Activated naive CD8-positive, alpha-beta T cell treated with anti-CD3 and anti-CD28 coated beads for 36 hours (primary cell): ENCODE measurements at regions not wholly inside any gene's neighbourhood (a gene's known extent, or its start where the extent isn't known, plus 50 kb on each side); places are given as distances from the start of the nearest gene placed in this dataset.

ENCODE experiments used
- DNase-seq: peaks from one replicate; pipeline ENCODE4 v3.0.0; 2021
- H3K27ac Mint-ChIP-seq: one replicate; pipeline ENCODE4 v1.8.0; 2022; ENCODE audit warnings: mild to moderate bottlenecking, moderate library complexity, mixed read lengths
- H3K27me3 Mint-ChIP-seq: one replicate; pipeline ENCODE4 v1.8.0; 2022; ENCODE audit warnings: mild to moderate bottlenecking, mixed read lengths
- H3K36me3 Mint-ChIP-seq: one replicate; pipeline ENCODE4 v1.8.0; 2021; ENCODE audit warnings: mild to moderate bottlenecking, mixed read lengths
- H3K4me1 Mint-ChIP-seq: one replicate; pipeline ENCODE4 v1.8.0; 2021; ENCODE audit warnings: mixed read lengths
- H3K4me3 Mint-ChIP-seq: one replicate; pipeline ENCODE4 v1.8.0; 2022; ENCODE audit warnings: mild to moderate bottlenecking, moderate library complexity, mixed read lengths
- H3K9me3 Mint-ChIP-seq: one replicate; pipeline ENCODE4 v1.8.0; 2022; ENCODE audit warnings: mixed read lengths

DNA sequence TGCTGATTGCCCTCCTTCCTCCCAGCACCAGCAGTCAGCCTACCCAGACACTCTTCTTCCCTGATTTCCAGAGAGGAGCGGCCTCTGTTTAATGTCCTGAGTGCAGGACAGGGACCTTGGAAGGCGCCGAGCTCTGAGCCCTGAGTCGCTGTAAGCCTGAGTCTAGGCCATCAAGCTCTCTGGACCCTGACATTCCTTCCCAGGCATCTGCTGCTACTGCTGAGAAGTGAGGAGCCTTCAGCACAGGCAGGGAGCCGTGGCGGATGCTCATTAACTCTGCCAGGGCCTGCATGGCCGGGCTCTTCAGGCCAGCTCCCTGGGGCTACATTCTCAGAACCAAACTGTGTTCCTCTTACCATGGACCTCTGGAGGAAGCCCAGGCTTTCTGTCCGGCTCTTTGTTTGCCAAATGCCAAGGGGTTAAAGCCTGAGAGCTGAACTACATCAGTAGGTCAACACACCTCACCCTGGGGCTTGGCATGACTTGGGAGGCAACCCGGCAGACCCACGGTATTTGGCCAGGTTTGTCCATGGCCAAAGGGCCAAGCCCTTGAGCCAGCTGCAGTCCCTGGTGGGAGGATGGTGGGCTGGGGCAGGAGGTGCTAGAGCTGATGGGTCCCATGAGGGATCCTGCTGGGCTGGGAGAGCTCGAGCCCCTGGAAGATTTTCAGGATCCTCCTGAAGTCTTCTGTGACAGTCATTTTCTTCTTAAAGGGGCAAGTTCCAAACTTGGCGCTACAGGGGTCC is 721.4 kb downstream of the BRD1 start:
- Mint-ChIP-seq H3K36me3 (no peaks in the 10 kb centered on the region), H3K27me3 (peaks cover 4% of the 10 kb centered on the region), H3K27ac (no peak overlapping the region), H3K4me3 (no peak overlapping the region), H3K4me1 (no peaks in the 10 kb centered on the region), H3K9me3 (no peaks in the 10 kb centered on the region)
- DNase-seq: no peak

DNA sequence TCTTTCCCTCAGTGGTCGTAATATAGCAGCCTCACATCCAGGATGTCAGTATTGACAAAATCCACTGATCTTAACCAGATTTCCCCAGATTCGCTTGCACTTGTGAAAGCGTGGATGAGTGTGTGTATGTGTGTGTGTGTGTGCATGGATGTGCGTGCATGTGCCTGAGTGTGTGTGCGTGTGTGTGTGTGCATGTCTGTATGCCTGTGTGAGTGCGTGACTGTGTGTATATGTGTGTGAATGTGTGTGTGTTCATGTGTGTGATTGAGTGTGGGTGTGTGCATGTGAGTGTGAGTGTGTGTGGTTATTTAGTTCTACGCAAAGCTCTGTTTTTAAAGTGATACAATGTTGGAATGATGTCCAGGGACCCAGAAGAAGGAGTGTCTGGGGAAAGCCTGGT is 723.2 kb downstream of the BRD1 start:
- Mint-ChIP-seq H3K27me3 (peaks cover 12% of the 10 kb centered on the region), H3K27ac (no peak overlapping the region), H3K4me1 (no peaks in the 10 kb centered on the region), H3K4me3 (no peak overlapping the region), H3K9me3 (no peaks in the 10 kb centered on the region), H3K36me3 (no peaks in the 10 kb centered on the region)
- no peak for DNase-seq

DNA sequence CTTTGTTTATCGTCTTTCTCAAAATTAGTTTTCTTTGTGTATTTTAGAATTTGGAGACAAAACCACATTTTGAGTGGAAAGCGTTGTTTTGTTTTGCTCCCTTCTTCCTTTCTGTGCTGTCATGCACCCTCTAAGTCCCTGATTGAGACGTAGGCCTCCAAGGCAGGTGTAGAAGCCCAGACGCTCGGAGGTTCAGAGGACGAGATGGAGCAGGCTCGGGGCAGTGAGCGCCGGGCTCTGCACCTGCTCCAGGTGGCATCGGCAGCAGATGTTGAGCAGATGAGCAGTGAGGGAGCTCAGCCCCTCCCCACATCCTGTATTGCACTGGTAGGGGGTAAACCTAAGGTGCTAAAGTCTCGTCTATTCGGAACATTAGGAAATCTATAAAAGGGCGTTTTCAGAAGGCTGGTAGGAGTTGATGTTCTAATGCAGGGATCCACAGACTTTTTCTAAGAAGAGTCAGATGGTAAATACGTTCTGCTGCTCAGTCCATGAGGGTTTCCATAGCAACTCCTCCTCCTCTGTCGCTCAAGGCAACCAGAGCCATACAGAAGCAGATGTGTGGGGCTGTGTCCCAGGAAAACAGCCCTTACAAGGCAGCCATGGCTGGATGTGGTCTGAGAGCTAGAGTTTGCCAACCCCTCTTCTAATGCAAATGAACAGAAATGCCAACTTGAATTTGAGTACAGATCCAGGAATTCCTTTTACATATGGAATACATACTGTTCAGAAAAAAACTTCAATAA is 724.2 kb downstream of the BRD1 start:
- Mint-ChIP-seq H3K27me3 (peaks cover 12% of the 10 kb centered on the region), H3K36me3 (no peaks in the 10 kb centered on the region), H3K27ac (no peak overlapping the region), H3K4me1 (no peaks in the 10 kb centered on the region), H3K4me3 (no peak overlapping the region), H3K9me3 (no peaks in the 10 kb centered on the region)
- DNase-seq: no peak

DNA sequence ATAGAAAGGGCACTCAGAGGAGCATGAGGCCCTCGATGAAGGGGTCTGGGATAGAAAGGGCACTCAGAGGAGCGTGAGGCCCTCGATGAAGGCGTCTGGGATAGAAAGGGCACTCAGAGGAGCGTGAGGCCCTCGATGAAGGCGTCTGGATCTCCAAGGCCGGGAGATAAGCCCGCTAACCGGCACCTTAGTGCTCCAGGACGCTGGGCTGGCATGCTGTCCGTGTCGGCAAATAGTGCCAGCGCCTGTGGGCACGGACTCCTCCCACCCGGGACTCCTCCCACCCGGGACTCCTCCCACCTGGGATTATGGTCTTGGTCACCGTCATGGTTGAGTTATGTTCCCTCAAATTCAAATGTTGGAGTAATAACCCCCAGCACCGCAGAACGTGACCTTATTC is 725.3 kb downstream of the BRD1 start:
- no peak overlapping the region for H3K27ac Mint-ChIP-seq
- H3K9me3 Mint-ChIP-seq: no peaks in the 10 kb centered on the region
- no peak for DNase-seq
- H3K27me3 Mint-ChIP-seq: peaks cover 15% of the 10 kb centered on the region
- no peak overlapping the region for H3K4me3 Mint-ChIP-seq
- no peaks in the 10 kb centered on the region for H3K36me3 Mint-ChIP-seq
- H3K4me1 Mint-ChIP-seq: no peaks in the 10 kb centered on the region

DNA sequence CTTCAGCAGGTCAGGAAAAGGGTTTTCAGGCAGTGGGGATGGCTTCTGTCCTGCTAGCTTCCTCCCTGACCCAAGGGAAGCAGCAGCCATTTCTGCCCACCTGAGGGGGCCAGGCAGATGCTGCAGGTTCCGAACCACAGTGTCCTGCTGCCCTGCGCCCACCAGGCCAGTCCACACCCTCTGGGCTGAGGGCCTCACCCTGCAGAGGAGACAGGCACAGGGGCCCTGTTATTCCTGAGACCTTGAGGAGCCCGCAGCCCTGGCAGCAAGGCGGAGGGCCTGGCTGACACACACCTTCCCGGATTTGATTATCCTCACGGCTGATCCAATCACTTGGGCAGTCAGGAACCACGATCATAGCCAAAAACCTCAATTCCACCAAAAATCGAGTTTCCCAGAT is 725.8 kb downstream of the BRD1 start:
- Mint-ChIP-seq H3K4me1 (no peaks in the 10 kb centered on the region), H3K9me3 (no peaks in the 10 kb centered on the region), H3K4me3 (no peak overlapping the region), H3K27me3 (peaks cover 15% of the 10 kb centered on the region), H3K36me3 (no peaks in the 10 kb centered on the region), H3K27ac (no peak overlapping the region)
- DNase-seq: no peak

DNA sequence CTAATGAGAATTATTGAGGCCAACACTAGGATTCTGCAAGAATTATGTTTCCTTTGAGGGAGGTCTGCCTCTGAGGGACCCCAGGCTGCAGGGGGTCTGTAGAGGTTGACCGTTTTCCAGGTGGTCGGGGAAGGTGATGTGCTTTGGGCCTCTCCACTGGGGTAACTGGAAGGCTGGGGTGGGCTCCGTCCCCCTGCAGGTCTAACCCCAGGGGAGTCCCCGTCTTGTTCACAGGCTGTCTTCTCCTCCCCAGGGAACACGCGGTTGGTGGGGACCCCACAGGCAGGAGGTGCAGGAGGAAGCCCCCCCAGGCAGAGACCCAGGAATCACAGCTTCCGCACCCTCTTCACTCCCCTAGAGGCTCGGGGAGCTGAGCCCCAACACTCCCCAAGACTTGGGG is 726.4 kb downstream of the BRD1 start:
- no peaks in the 10 kb centered on the region for H3K9me3 Mint-ChIP-seq
- no peak overlapping the region for H3K4me3 Mint-ChIP-seq
- peaks cover 15% of the 10 kb centered on the region for H3K27me3 Mint-ChIP-seq
- no peaks in the 10 kb centered on the region for H3K4me1 Mint-ChIP-seq
- no peak overlapping the region for H3K27ac Mint-ChIP-seq
- DNase-seq: no peak
- no peaks in the 10 kb centered on the region for H3K36me3 Mint-ChIP-seq

DNA sequence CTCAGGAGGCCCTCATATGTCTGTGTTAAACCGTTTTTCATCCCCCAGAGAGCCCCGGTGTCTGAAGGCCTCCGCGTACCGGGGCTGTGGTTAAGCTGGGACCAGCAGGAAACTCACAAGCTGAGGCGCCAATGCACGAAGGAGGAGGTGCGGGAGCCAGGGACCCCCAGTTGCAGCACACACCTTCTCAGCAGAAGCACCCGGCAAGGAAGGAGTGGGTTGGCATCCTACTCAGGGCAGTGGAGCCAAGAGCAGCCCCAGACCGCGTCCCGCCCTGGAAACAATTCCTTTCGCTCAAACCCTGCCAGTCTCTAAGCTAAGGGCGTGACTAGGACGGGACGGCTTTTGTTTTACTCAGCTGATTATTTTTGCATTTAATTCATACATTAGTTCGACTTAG is 726.9 kb downstream of the BRD1 start:
- Mint-ChIP-seq H3K9me3 (no peaks in the 10 kb centered on the region), H3K36me3 (no peaks in the 10 kb centered on the region), H3K4me1 (no peaks in the 10 kb centered on the region), H3K4me3 (no peak overlapping the region), H3K27ac (no peak overlapping the region), H3K27me3 (peaks cover 15% of the 10 kb centered on the region)
- no peak for DNase-seq

DNA sequence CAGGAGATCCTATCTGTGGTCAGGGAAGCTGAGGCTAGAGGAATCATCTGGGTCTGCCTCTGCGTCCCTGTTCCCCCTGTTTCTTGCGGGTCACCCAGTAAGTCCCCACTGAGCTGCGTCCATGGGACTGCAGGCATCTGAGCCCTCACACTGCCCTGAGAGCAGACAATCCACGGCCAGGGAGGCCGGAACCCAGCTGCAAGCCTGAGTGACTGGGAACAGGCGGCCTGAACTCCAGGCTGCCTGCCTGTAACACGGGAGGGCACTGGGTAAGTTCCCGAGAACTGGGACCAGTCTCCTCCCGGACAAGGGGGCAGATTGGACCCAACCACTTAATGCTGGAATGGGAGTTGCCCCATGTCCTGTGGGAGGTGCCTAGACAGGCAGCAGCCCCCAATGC is 727.4 kb downstream of the BRD1 start:
- DNase-seq: no peak
- Mint-ChIP-seq H3K27ac (no peak overlapping the region), H3K4me3 (no peak overlapping the region), H3K36me3 (no peaks in the 10 kb centered on the region), H3K4me1 (no peaks in the 10 kb centered on the region), H3K9me3 (no peaks in the 10 kb centered on the region), H3K27me3 (peaks cover 15% of the 10 kb centered on the region)

DNA sequence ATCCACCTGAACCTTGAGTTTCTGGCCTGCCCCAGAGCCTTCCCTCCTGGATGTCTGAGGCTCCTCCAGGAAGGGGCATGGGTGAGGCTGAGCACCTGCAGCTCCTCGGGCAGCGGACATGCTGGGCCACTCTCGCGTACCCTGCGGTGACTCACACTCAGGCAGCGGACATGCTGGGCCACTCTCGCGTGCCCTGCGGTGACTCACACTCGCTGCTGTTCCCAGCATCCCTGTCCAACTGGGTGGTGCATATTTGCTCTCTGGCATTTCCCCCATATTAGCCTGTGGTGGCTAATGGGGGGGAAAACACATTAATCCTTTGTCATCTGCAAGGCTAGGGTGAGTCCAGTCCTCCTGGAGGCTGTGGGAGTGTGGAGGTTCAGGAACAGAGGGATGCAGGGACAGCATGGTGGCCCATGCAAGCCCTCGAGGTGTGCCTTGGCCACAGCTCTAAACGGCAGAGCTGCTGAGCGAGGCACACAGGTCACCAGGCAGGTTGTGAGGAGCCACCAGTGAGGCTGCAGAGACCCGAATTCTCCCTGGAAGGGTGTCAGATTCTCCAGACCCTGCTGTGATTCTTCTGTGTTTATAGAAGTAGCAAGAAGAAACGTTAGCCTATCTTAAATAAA is 728.1 kb downstream of the BRD1 start:
- H3K27me3 Mint-ChIP-seq: peaks cover 15% of the 10 kb centered on the region
- no peaks in the 10 kb centered on the region for H3K9me3 Mint-ChIP-seq
- H3K4me3 Mint-ChIP-seq: no peak overlapping the region
- no peak for DNase-seq
- no peaks in the 10 kb centered on the region for H3K4me1 Mint-ChIP-seq
- H3K36me3 Mint-ChIP-seq: no peaks in the 10 kb centered on the region
- H3K27ac Mint-ChIP-seq: no peak overlapping the region

DNA sequence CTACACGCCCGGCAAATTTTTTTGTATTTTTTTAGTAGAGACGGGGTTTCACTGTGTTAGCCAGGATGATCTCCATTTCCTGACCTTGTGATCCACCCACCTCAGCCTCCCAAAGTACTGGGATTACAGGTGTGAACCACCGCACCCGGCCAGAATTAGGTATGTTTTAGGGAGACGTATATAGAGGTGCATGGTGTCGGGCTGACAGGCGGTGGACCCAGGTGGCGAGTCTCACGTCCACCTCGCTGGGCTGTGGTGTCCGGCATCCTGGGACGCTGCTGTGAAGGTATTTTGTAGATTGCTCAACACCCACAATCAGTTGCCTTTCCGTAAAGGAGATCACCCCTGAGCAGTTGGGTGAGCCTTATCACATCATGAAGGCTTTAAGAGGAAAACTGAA is 728.6 kb downstream of the BRD1 start:
- Mint-ChIP-seq H3K27ac (no peak overlapping the region), H3K27me3 (peaks cover 15% of the 10 kb centered on the region), H3K4me3 (no peak overlapping the region), H3K36me3 (no peaks in the 10 kb centered on the region), H3K4me1 (no peaks in the 10 kb centered on the region), H3K9me3 (no peaks in the 10 kb centered on the region)
- no peak for DNase-seq

DNA sequence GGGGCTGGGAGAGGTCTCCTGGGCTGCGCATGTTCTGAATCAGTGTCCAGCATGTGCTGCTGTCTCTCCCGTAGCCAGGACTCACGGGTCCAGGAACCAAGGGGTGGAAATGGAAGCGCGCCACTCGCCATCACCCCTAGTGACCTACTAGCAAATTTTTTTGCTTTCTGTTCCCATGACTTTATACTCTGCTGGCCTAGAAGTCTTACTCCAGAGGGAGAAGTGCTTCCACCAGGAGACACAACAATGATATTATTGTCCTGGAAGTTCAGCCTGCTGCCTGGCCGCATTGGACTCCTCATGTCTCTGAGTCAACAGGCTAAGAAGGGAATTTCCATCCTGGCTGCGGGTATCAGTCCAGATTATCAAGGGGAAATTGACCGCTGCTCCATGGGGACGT is 729.7 kb downstream of the BRD1 start:
- H3K36me3 Mint-ChIP-seq: no peaks in the 10 kb centered on the region
- H3K9me3 Mint-ChIP-seq: no peaks in the 10 kb centered on the region
- no peak overlapping the region for H3K27ac Mint-ChIP-seq
- H3K4me1 Mint-ChIP-seq: no peaks in the 10 kb centered on the region
- DNase-seq: no peak
- H3K4me3 Mint-ChIP-seq: no peak overlapping the region
- peaks cover 15% of the 10 kb centered on the region for H3K27me3 Mint-ChIP-seq

DNA sequence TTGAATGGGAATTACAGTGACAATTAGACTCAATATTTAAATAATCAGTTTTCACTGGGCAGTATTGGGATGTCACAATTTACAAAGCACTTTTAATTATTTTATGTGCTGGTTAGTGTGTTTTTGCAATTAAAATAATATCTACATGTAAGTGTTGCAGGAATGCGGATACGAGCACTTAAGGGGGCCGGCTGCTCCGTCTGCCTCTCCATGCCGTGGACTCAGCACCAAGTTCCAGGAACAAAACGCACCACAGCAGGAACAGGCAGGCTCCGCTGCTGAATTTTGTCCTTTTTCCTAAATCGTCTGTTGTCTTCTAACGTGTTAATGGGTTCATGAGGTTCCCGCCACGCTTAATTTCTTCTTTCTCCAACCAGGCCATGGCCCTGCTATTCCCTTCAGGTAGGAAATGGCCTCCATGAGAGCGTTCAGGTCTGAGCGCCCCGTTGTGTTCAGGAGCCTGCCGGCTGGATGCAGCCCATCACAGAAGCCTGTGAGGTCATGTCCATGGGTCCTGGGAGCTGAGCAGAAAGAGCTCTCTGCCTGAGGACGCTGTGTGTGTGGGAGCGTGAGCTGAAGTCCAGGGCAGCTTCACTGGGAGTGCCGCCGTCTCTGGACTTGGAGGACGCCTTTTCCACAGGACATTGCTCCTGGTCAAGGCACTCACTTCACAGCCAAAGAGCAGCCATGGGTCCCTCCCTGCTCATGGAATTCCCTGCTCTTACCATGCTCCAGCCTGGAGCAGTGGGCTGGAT is 730.3 kb downstream of the BRD1 start:
- no peak for DNase-seq
- Mint-ChIP-seq H3K4me3 (no peak overlapping the region), H3K4me1 (no peaks in the 10 kb centered on the region), H3K27me3 (peaks cover 15% of the 10 kb centered on the region), H3K27ac (no peak overlapping the region), H3K36me3 (no peaks in the 10 kb centered on the region), H3K9me3 (no peaks in the 10 kb centered on the region)

DNA sequence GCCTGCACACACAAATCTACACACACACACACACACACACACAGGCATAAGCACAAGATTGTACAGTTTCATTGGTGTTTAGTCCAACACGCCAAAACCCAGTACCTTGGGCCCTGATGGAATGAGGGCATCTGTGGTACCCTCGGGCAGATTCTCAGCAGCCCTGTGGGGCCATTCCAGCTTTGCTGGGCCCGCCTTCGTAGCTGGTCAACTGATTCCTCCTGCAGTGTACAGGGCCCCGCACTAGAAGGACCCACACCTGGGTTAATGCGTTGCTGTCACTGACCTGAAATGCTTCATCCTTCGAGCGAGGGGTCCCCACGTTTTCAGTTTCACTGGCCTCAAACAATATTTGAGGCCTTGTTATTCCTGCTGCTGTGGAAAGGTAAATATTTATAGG is 731.2 kb downstream of the BRD1 start:
- no peaks in the 10 kb centered on the region for H3K4me1 Mint-ChIP-seq
- H3K9me3 Mint-ChIP-seq: no peaks in the 10 kb centered on the region
- no peak overlapping the region for H3K27ac Mint-ChIP-seq
- peaks cover 13% of the 10 kb centered on the region for H3K27me3 Mint-ChIP-seq
- no peak for DNase-seq
- no peaks in the 10 kb centered on the region for H3K36me3 Mint-ChIP-seq
- H3K4me3 Mint-ChIP-seq: no peak overlapping the region

DNA sequence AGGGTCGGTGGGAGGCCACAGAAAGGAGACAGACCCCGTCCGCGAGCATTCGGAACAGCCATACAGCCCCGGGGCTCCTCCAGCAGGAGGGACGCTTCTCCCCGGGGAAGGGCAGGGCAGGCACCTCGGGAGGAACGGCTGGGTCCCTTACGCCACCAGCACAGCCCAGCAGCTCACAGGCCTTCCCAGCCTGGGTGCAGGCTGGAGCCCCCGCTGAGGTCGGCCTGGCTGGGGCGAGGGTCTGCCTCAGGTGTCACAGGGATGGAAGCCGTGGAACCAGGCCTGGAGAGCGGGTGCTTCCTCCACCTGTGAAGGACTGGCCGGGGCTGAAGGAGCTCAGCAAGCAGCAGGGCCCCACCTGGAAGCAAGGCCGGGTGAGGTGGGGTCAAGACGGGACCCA is 732.3 kb downstream of the BRD1 start:
- H3K4me1 Mint-ChIP-seq: no peaks in the 10 kb centered on the region
- DNase-seq: no peak
- H3K9me3 Mint-ChIP-seq: no peaks in the 10 kb centered on the region
- H3K4me3 Mint-ChIP-seq: no peak overlapping the region
- H3K27me3 Mint-ChIP-seq: peaks cover 8% of the 10 kb centered on the region
- H3K27ac Mint-ChIP-seq: no peak overlapping the region
- no peaks in the 10 kb centered on the region for H3K36me3 Mint-ChIP-seq

DNA sequence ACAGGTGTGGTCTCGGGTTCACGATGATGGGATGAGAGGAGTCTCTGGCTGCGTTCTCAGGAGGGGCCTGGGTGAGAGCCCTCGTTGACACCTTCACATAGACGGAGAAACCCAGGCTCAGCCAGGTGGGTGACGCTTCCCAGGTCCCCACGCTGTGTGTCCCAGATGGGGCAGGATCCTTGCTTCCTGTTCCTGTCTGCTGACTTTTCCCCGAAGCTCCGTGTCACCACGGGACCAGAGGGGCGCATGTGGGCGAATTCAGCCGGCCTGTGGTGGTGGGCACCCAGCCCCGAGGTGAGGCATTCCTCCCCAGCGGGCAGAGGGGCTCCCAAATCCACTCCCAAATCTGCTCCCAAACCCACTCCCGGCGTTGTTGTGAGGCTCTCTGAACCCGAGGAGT is 732.8 kb downstream of the BRD1 start:
- H3K27me3 Mint-ChIP-seq: peaks cover 6% of the 10 kb centered on the region
- DNase-seq: no peak
- no peak overlapping the region for H3K4me3 Mint-ChIP-seq
- H3K4me1 Mint-ChIP-seq: no peaks in the 10 kb centered on the region
- H3K27ac Mint-ChIP-seq: no peak overlapping the region
- no peaks in the 10 kb centered on the region for H3K36me3 Mint-ChIP-seq
- no peaks in the 10 kb centered on the region for H3K9me3 Mint-ChIP-seq
